H54 (cell line): ENCODE measurements at regions not wholly inside any gene's neighbourhood (a gene's known extent, or its start where the extent isn't known, plus 50 kb on each side); places are given as distances from the start of the nearest gene placed in this dataset.

Experiments used
- DNase-seq: peaks from one replicate; pipeline ENCODE4 v3.0.0; 2011; ENCODE audit warnings: low spot score, mixed read lengths; ENCODE audit not compliant: insufficient read length
- FAIRE-seq: peaks from 3 replicates; lab custom pipeline; 2011; peaks lifted over from hg19 to GRCh38; lab: Jason Lieb, UNC
- POLR2A ChIP-seq: IDR thresholded peaks from 2 replicates; pipeline ENCODE4 v1.6.1; 2011; ENCODE audit warnings: low read depth, mild to moderate bottlenecking, low read length

GRCh38 chr2:128543646-128544045, 225.0 kb upstream of the HS6ST1 start:
- DNase-seq, result no peak
- no peak for FAIRE-seq
- TF ChIP-seq POLR2A, result no peak

GRCh38 chr2:128544321-128545037, 225.8 kb upstream of the HS6ST1 start:
- TF ChIP-seq POLR2A, result no peak
- FAIRE-seq (no peak), DNase-seq (no peak)

- FAIRE-seq (no peak), DNase-seq (no peak)
- TF ChIP-seq POLR2A, result no peak
Measured at GRCh38 chr2:128545085-128545484, 226.4 kb upstream of the HS6ST1 start.

- DNase-seq, result no peak
- no peak for TF ChIP-seq POLR2A
- no peak for FAIRE-seq
Measured at GRCh38 chr2:128545829-128546228, 227.2 kb upstream of the HS6ST1 start.

GRCh38 chr2:128547667-128548066, 229.0 kb upstream of the HS6ST1 start:
- FAIRE-seq (no peak), DNase-seq (no peak)
- no peak for TF ChIP-seq POLR2A

- DNase-seq (no peak), FAIRE-seq (no peak)
- no peak for TF ChIP-seq POLR2A
Measured at GRCh38 chr2:128548461-128548891, 229.8 kb upstream of the HS6ST1 start.

GRCh38 chr2:128549094-128549493, 230.4 kb upstream of the HS6ST1 start:
- no peak for TF ChIP-seq POLR2A
- no peak for DNase-seq
- FAIRE-seq, result no peak

GRCh38 chr2:128549646-128550260, 231.1 kb upstream of the HS6ST1 start:
- DNase-seq (no peak), FAIRE-seq (no peak)
- no peak for TF ChIP-seq POLR2A

GRCh38 chr2:128550389-128550788, 231.7 kb upstream of the HS6ST1 start:
- FAIRE-seq (no peak), DNase-seq (no peak)
- no peak for TF ChIP-seq POLR2A

GRCh38 chr2:128550801-128551416, 232.2 kb upstream of the HS6ST1 start:
- TF ChIP-seq POLR2A, result no peak
- FAIRE-seq (no peak), DNase-seq (no peak)

- no peak for DNase-seq
- FAIRE-seq, result no peak
- TF ChIP-seq POLR2A, result no peak
Measured at GRCh38 chr2:128551435-128551834, 232.8 kb upstream of the HS6ST1 start.

- DNase-seq (no peak), FAIRE-seq (no peak)
Measured at GRCh38 chr2:128552141-128552805, 233.6 kb upstream of the HS6ST1 start.

GRCh38 chr2:128552806-128553551, 234.3 kb upstream of the HS6ST1 start:
- no peak for TF ChIP-seq POLR2A
- FAIRE-seq, result no peak
- no peak for DNase-seq

More at GRCh38 chr2:128552141-128552805, 233.6 kb upstream of the HS6ST1 start:
- TF ChIP-seq POLR2A, result no peak
